K562 (cell line): ENCODE measurements at regions not wholly inside any gene's neighbourhood (a gene's known extent, or its start where the extent isn't known, plus 50 kb on each side); places are given as distances from the start of the nearest gene placed in this dataset.

ENCODE experiments used
- ARNT ChIP-seq, 2 experiments: fragments of 450-650 bp; IDR thresholded peaks; 2 replicates each; pipeline ENCODE4 v1.6.1; 2016; ENCODE audit warnings: mild to moderate bottlenecking in 1 of 2
- BRD9 ChIP-seq: fragments of 450-650 bp; IDR thresholded peaks from 2 replicates; pipeline ENCODE4 v1.6.1; 2018; ENCODE audit warnings: low read depth; ENCODE audit not compliant: partially characterized antibody
- C11orf30 ChIP-seq: fragments of 450-650 bp; IDR thresholded peaks from 2 replicates; pipeline ENCODE4 v1.6.1; 2016; ENCODE audit warnings: low read depth, mild to moderate bottlenecking
- CCNT2 ChIP-seq: IDR thresholded peaks from 2 replicates; pipeline ENCODE4 v1.6.1; 2011; ENCODE audit warnings: borderline replicate concordance, low read depth, mild to moderate bottlenecking, moderate library complexity, mixed read lengths, low read length; ENCODE audit not compliant: insufficient read length; ENCODE audit errors: extremely low read depth
- EGR1 ChIP-seq: fragments of 450-650 bp; conservative IDR thresholded peaks from 2 replicates; pipeline ENCODE4 v1.6.1; 2017; ENCODE audit warnings: mild to moderate bottlenecking
- EZH2 ChIP-seq: IDR thresholded peaks from 2 replicates; pipeline ENCODE4 v1.6.1; 2012; ENCODE audit warnings: low read depth, mild to moderate bottlenecking, inconsistent platforms, low read length, borderline replicate concordance
- HMBOX1 ChIP-seq: sonication (generic); IDR thresholded peaks from 2 replicates; pipeline ENCODE4 v1.6.1; 2016
- MED1 ChIP-seq: sonication (generic); formaldehyde crosslinking; IDR thresholded peaks from 2 replicates; pipeline ENCODE4 v1.8.1; 2023; ENCODE audit warnings: missing genetic modification reagents, borderline replicate concordance
- MEIS2 ChIP-seq: fragments of 450-650 bp; IDR thresholded peaks from 2 replicates; pipeline ENCODE4 v1.6.1; 2014; ENCODE audit warnings: mild to moderate bottlenecking; ENCODE audit not compliant: partially characterized antibody
- NFE2 ChIP-seq: IDR thresholded peaks from 2 replicates; pipeline ENCODE4 v1.6.1; 2014; ENCODE audit warnings: antibody characterized with exemption, low read depth
- NFIC ChIP-seq: fragments of 450-650 bp; IDR thresholded peaks from 2 replicates; pipeline ENCODE4 v1.6.1; 2017; ENCODE audit warnings: mild to moderate bottlenecking, inconsistent platforms
- PKNOX1 ChIP-seq: fragments of 450-650 bp; IDR thresholded peaks from 2 replicates; pipeline ENCODE4 v1.6.1; 2016
- POLR2AphosphoS2 ChIP-seq: IDR thresholded peaks from 2 replicates; pipeline ENCODE4 v1.6.1; 2012; ENCODE audit warnings: low read length, improper control_type of control experiment
- POLR2B ChIP-seq: fragments of 450-650 bp; IDR thresholded peaks from 2 replicates; pipeline ENCODE4 v1.6.1; 2018; ENCODE audit warnings: low read depth; ENCODE audit not compliant: partially characterized antibody
- POU5F1 ChIP-seq: fragments of 150-350 bp; IDR thresholded peaks from 2 replicates; pipeline ENCODE4 v1.6.1; 2014; ENCODE audit warnings: borderline replicate concordance, low read length, low read depth, mild to moderate bottlenecking; ENCODE audit not compliant: partially characterized antibody
- RFX5 ChIP-seq: IDR thresholded peaks from 2 replicates; pipeline ENCODE4 v1.6.1; 2011; ENCODE audit warnings: low read depth, mild to moderate bottlenecking, improper control_type of control experiment, low read length
- RNF2 ChIP-seq: sonication (generic); IDR thresholded peaks from 2 replicates; pipeline ENCODE4 v1.6.1; 2016
- SMARCE1 ChIP-seq: fragments of 450-650 bp; IDR thresholded peaks from 2 replicates; pipeline ENCODE4 v1.7.1; 2016; ENCODE audit warnings: mild to moderate bottlenecking
- SPI1 ChIP-seq: IDR thresholded peaks from 2 replicates; pipeline ENCODE4 v1.6.1; 2011; ENCODE audit warnings: low read depth, low read length, control low read depth, borderline replicate concordance
- SREBF1 ChIP-seq: fragments of 150-350 bp; IDR thresholded peaks from 2 replicates; pipeline ENCODE4 v1.6.1; 2014; ENCODE audit warnings: antibody characterized with exemption, low read depth, low read length, borderline replicate concordance
- STAT5A ChIP-seq: IDR thresholded peaks from 2 replicates; pipeline ENCODE4 v1.6.1; 2012; ENCODE audit warnings: low read length, inconsistent platforms, borderline replicate concordance
- ZC3H4 ChIP-seq: sonication (generic); formaldehyde crosslinking; IDR thresholded peaks from 2 replicates; pipeline ENCODE4 v1.9.0; 2021; ENCODE audit warnings: missing genetic modification reagents, borderline replicate concordance
- ZNF121 ChIP-seq: sonication (generic); formaldehyde crosslinking; conservative IDR thresholded peaks from 2 replicates; pipeline ENCODE4 v1.8.0; 2022; ENCODE audit warnings: missing genetic modification reagents
- ZNF583 ChIP-seq: fragments of 250-450 bp; sonication (Bioruptor Pico); IDR thresholded peaks from 2 replicates; pipeline ENCODE4 v1.4.0; 2020
- TF ChIP-seq, protein P1 (sequence below): fragments of 250-450 bp; sonication (Bioruptor Pico); IDR thresholded peaks from 2 replicates; pipeline ENCODE4 v1.6.1; 2021; ENCODE audit warnings: mild to moderate bottlenecking
- TF ChIP-seq, protein P2 (sequence below), 2 experiments: IDR thresholded peaks in 1 of 2; conservative IDR thresholded peaks in 1 of 2; 2 replicates each; pipeline ENCODE4 v1.6.1; 2016; ENCODE audit warnings: low read depth in 2 of 2, mild to moderate bottlenecking in 1 of 2, missing compliant biosample characterization in 1 of 2, missing genetic modification characterization in 1 of 2, moderate library complexity in 1 of 2
- TF ChIP-seq, protein P3 (sequence below): IDR thresholded peaks from 2 replicates; pipeline ENCODE4 v1.6.1; 2011; ENCODE audit not compliant: insufficient read length; ENCODE audit errors: extremely low read depth

DNA sequence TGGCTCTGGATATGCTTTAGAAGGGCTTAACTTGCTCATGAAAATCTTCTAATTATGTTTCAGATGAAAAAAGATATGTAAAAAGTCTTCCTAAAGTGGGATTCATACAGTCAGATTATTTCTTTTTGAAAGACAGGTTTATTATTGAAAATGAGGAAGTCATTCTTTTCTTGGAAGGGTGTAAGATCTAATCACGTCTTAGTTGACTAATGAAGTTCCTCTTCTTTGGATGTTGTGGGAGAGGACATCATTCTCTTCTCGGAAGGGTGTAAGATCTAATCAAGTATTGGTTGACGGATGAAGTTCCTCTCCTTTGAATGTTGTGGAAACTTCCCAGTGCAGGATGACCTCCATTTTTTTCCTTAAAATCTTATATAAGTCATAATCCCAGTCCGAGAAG, 74.9 kb downstream of the ALG10 start (continued):
- TF ChIP-seq CCNT2, result no peak
- TF ChIP-seq PKNOX1, result peak; percentile 46; the same call in 1 of the 2 replicates
- peak; percentile 81; the same call in 1 of the 2 replicates for TF ChIP-seq SMARCE1
- no peak for TF ChIP-seq RFX5
- peak; percentile 78 for TF ChIP-seq MEIS2
- TF ChIP-seq, protein P1, sequence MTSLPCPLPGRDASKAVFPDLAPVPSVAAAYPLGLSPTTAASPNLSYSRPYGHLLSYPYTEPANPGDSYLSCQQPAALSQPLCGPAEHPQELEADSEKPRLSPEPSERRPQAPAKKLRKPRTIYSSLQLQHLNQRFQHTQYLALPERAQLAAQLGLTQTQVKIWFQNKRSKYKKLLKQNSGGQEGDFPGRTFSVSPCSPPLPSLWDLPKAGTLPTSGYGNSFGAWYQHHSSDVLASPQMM (CRISPR knock-in tag), result no peak
- TF ChIP-seq RNF2, result no peak
- no peak for TF ChIP-seq ZNF121 (CRISPR knock-in tag)
- no peak for TF ChIP-seq NFE2
- no peak for TF ChIP-seq ZNF583 (CRISPR knock-in tag)
- no peak for TF ChIP-seq SREBF1
- TF ChIP-seq NFIC, result no peak
- no peak for TF ChIP-seq MED1 (CRISPR knock-in tag)
- no peak for TF ChIP-seq POLR2AphosphoS2
- TF ChIP-seq EGR1, result no peak
- TF ChIP-seq STAT5A, result no peak
- no peak for TF ChIP-seq BRD9
- no peak for TF ChIP-seq EZH2
- no peak for TF ChIP-seq ARNT (IDR thresholded peaks at IDR 0.05)
- TF ChIP-seq HMBOX1, result no peak
- peak; percentile 92 for TF ChIP-seq SPI1
- no peak for TF ChIP-seq ZC3H4 (CRISPR knock-in tag)
- TF ChIP-seq, protein P2, sequence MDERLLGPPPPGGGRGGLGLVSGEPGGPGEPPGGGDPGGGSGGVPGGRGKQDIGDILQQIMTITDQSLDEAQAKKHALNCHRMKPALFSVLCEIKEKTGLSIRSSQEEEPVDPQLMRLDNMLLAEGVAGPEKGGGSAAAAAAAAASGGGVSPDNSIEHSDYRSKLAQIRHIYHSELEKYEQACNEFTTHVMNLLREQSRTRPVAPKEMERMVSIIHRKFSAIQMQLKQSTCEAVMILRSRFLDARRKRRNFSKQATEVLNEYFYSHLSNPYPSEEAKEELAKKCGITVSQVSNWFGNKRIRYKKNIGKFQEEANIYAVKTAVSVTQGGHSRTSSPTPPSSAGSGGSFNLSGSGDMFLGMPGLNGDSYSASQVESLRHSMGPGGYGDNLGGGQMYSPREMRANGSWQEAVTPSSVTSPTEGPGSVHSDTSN (CRISPR knock-in tag; IDR thresholded peaks at IDR 0.05; ENCODE audit: low read depth), result no peak
- TF ChIP-seq, protein P2 (tag; conservative IDR thresholded peaks at IDR 0.05; ENCODE audit: low read depth), result peak; percentile 89
- no peak for TF ChIP-seq C11orf30
- no peak for TF ChIP-seq POU5F1
- no peak for TF ChIP-seq POLR2B
- TF ChIP-seq, protein P3, sequence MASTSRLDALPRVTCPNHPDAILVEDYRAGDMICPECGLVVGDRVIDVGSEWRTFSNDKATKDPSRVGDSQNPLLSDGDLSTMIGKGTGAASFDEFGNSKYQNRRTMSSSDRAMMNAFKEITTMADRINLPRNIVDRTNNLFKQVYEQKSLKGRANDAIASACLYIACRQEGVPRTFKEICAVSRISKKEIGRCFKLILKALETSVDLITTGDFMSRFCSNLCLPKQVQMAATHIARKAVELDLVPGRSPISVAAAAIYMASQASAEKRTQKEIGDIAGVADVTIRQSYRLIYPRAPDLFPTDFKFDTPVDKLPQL, result no peak
